ACC112 (cell line): ENCODE measurements at regions not wholly inside any gene's neighbourhood (a gene's known extent, or its start where the extent isn't known, plus 50 kb on each side); places are given as distances from the start of the nearest gene placed in this dataset.
A peak's percentile ranks its signal among the peaks of the same experiment; 100 is the strongest.

ENCODE experiments used
- H2AFZ ChIP-seq: fragments of 200-600 bp; sonication (generic); one replicate; pipeline ENCODE4 v1.6.0; 2017; ENCODE audit warnings: antibody characterized with exemption, low read length; ENCODE audit not compliant: unreplicated experiment
- H3K27ac ChIP-seq: fragments of 200-600 bp; sonication (generic); 2 replicates; pipeline ENCODE4 v1.5.1; 2014; ENCODE audit warnings: low read depth, mild to moderate bottlenecking, antibody characterized with exemption, low read length, moderate library complexity
- H3K27me3 ChIP-seq: fragments of 200-600 bp; sonication (generic); 2 replicates; pipeline ENCODE4 v1.6.1; 2014; ENCODE audit warnings: mild to moderate bottlenecking, antibody characterized with exemption, low read length, moderate library complexity, mixed read lengths; ENCODE audit not compliant: insufficient read depth
- H3K36me3 ChIP-seq: fragments of 200-600 bp; sonication (generic); 2 replicates; pipeline ENCODE4 v1.6.1; 2016; ENCODE audit warnings: mild to moderate bottlenecking, antibody characterized with exemption, low read length, moderate library complexity, mixed read lengths; ENCODE audit not compliant: insufficient read depth
- H3K4me1 ChIP-seq: fragments of 200-600 bp; sonication (generic); one replicate; pipeline ENCODE4 v1.6.1; 2016; ENCODE audit warnings: low read length, mixed read lengths; ENCODE audit not compliant: insufficient read depth, unreplicated experiment, control insufficient read depth
- H3K4me3 ChIP-seq: fragments of 200-600 bp; sonication (generic); 2 replicates; pipeline ENCODE4 v1.5.1; 2014; ENCODE audit warnings: mild to moderate bottlenecking, low read depth, low read length
- H3K79me2 ChIP-seq: fragments of 200-600 bp; sonication (generic); one replicate; pipeline ENCODE4 v1.6.0; 2016; ENCODE audit warnings: low read length; ENCODE audit not compliant: control insufficient read depth, unreplicated experiment, insufficient read depth

GRCh38 chr2:11955314-11955713 is 208.9 kb downstream of the LPIN1 start:
- H3K79me2 ChIP-seq = no peaks in the 10 kb centered on the region
- H3K4me3 ChIP-seq = no peak overlapping the region
- H3K4me1 ChIP-seq = peaks cover 8% of the 10 kb centered on the region
- no peaks in the 10 kb centered on the region for H3K36me3 ChIP-seq
- no peak overlapping the region for H3K27ac ChIP-seq
- no peak overlapping the region for H2AFZ ChIP-seq
- no peaks in the 10 kb centered on the region for H3K27me3 ChIP-seq

- Histone ChIP-seq H3K4me1 (peaks cover 8% of the 10 kb centered on the region), H2AFZ (no peak overlapping the region), H3K27me3 (no peaks in the 10 kb centered on the region), H3K36me3 (no peaks in the 10 kb centered on the region), H3K27ac (no peak overlapping the region), H3K79me2 (no peaks in the 10 kb centered on the region), H3K4me3 (no peak overlapping the region)
These were observed 209.5 kb downstream of the LPIN1 start for GRCh38 chr2:11955884-11956291.

- Histone ChIP-seq H3K79me2 (no peaks in the 10 kb centered on the region), H3K4me3 (no peak overlapping the region), H3K4me1 (peaks cover 2% of the 10 kb centered on the region), H3K27me3 (no peaks in the 10 kb centered on the region), H2AFZ (no peak overlapping the region), H3K27ac (no peak overlapping the region), H3K36me3 (no peaks in the 10 kb centered on the region)
These were observed 216.4 kb downstream of the LPIN1 start for GRCh38 chr2:11962707-11963328.

GRCh38 chr2:11963966-11964365 is 217.5 kb downstream of the LPIN1 start:
- no peaks in the 10 kb centered on the region for H3K79me2 ChIP-seq
- H3K36me3 ChIP-seq = no peaks in the 10 kb centered on the region
- no peak overlapping the region for H2AFZ ChIP-seq
- H3K27ac ChIP-seq = no peak overlapping the region
- H3K4me1 ChIP-seq = peaks cover 8% of the 10 kb centered on the region
- no peaks in the 10 kb centered on the region for H3K27me3 ChIP-seq
- no peak overlapping the region for H3K4me3 ChIP-seq

- Histone ChIP-seq H3K27me3 (peaks cover 19% of the 10 kb centered on the region), H2AFZ (peak overlapping the region; percentile 16), H3K79me2 (no peaks in the 10 kb centered on the region), H3K4me1 (peaks cover 8% of the 10 kb centered on the region), H3K27ac (no peak overlapping the region), H3K36me3 (no peaks in the 10 kb centered on the region), H3K4me3 (no peak overlapping the region)
These were observed 221.6 kb downstream of the LPIN1 start for GRCh38 chr2:11967946-11968465.

- no peak overlapping the region for H2AFZ ChIP-seq
These were observed 222.1 kb downstream of the LPIN1 start for GRCh38 chr2:11968521-11968920.

GRCh38 chr2:11969774-11970173 is 223.3 kb downstream of the LPIN1 start:
- Histone ChIP-seq H3K27ac (no peak overlapping the region), H3K36me3 (no peaks in the 10 kb centered on the region), H3K4me1 (peaks cover 8% of the 10 kb centered on the region), H2AFZ (no peak overlapping the region), H3K4me3 (no peak overlapping the region), H3K79me2 (no peaks in the 10 kb centered on the region), H3K27me3 (peaks cover 21% of the 10 kb centered on the region)

More at GRCh38 chr2:11968521-11968920, 222.1 kb downstream of the LPIN1 start:
- Histone ChIP-seq H3K4me1 (peaks cover 8% of the 10 kb centered on the region), H3K27me3 (peaks cover 21% of the 10 kb centered on the region), H3K27ac (no peak overlapping the region), H3K79me2 (no peaks in the 10 kb centered on the region), H3K4me3 (no peak overlapping the region), H3K36me3 (no peaks in the 10 kb centered on the region)

GRCh38 chr2:11974573-11974972 is 228.1 kb downstream of the LPIN1 start:
- Histone ChIP-seq H3K27me3 (peaks cover 21% of the 10 kb centered on the region), H3K4me3 (no peak overlapping the region), H3K36me3 (no peaks in the 10 kb centered on the region), H3K79me2 (no peaks in the 10 kb centered on the region), H3K27ac (no peak overlapping the region), H2AFZ (no peak overlapping the region), H3K4me1 (no peaks in the 10 kb centered on the region)

- no peaks in the 10 kb centered on the region for H3K36me3 ChIP-seq
- no peak overlapping the region for H3K27ac ChIP-seq
- H3K79me2 ChIP-seq = no peaks in the 10 kb centered on the region
- H3K27me3 ChIP-seq = peaks cover 15% of the 10 kb centered on the region
- H3K4me3 ChIP-seq = no peak overlapping the region
- H2AFZ ChIP-seq = no peak overlapping the region
- no peaks in the 10 kb centered on the region for H3K4me1 ChIP-seq
These were observed 228.9 kb downstream of the LPIN1 start for GRCh38 chr2:11975373-11975772.

- H3K4me1 ChIP-seq = no peaks in the 10 kb centered on the region
- no peak overlapping the region for H3K27ac ChIP-seq
- H3K36me3 ChIP-seq = no peaks in the 10 kb centered on the region
- peaks cover 12% of the 10 kb centered on the region; the same call in 1 of the 2 replicates for H3K27me3 ChIP-seq
- H3K79me2 ChIP-seq = no peaks in the 10 kb centered on the region
- H2AFZ ChIP-seq = no peak overlapping the region
- H3K4me3 ChIP-seq = no peak overlapping the region
These were observed 229.6 kb downstream of the LPIN1 start for GRCh38 chr2:11976073-11976472.

- Histone ChIP-seq H3K4me3 (no peak overlapping the region), H3K36me3 (no peaks in the 10 kb centered on the region), H3K4me1 (no peaks in the 10 kb centered on the region), H3K79me2 (no peaks in the 10 kb centered on the region), H2AFZ (no peak overlapping the region), H3K27ac (no peak overlapping the region), H3K27me3 (peaks cover 3% of the 10 kb centered on the region; the same call in 1 of the 2 replicates)
These were observed 231.5 kb downstream of the LPIN1 start for GRCh38 chr2:11977766-11978524.
